ENCODE measurements at regions not wholly inside any gene's neighbourhood (a gene's known extent, or its start where the extent isn't known, plus 50 kb on each side); places are given as distances from the start of the nearest gene placed in this dataset.

- Histone ChIP-seq H3K9me3 (no peaks in the 10 kb centered on the region), H3K4me3 (no peak overlapping the region), H3K9ac (ENCODE audit: low read depth in 2 of 2, low read length in 2 of 2) (no peak overlapping the region), H3K36me3 (no peaks in the 10 kb centered on the region), H3K27ac (no peak overlapping the region), H3K4me1 (no peaks in the 10 kb centered on the region), H3K27me3 (no peaks in the 10 kb centered on the region)
- no peak for DNase-seq
- intact Hi-C loops (cut with DNase I), result no loop called here
- TF ChIP-seq CTCF (IDR thresholded peaks at IDR 0.05), result no peak
Observed at GRCh38 chr13:46951516-46951915, 54.7 kb upstream of the HTR2A start.

GRCh38 chr13:46949211-46949610, 52.4 kb upstream of the HTR2A start:
- Histone ChIP-seq H3K27ac (no peak overlapping the region), H3K9ac (ENCODE audit: low read depth in 2 of 2, low read length in 2 of 2) (no peak overlapping the region), H3K9me3 (no peaks in the 10 kb centered on the region), H3K36me3 (no peaks in the 10 kb centered on the region), H3K4me1 (no peaks in the 10 kb centered on the region), H3K4me3 (no peak overlapping the region), H3K27me3 (no peaks in the 10 kb centered on the region)
- DNase-seq, result no peak
- TF ChIP-seq CTCF (IDR thresholded peaks at IDR 0.05), result no peak
- intact Hi-C loops (cut with DNase I), result no loop called here

GRCh38 chr13:46948338-46948737, 51.5 kb upstream of the HTR2A start:
- no peaks in the 10 kb centered on the region for H3K36me3 ChIP-seq
- intact Hi-C loops (cut with DNase I), result no loop called here
- no peak overlapping the region for H3K27ac ChIP-seq
- no peak for DNase-seq
- no peak overlapping the region for H3K9ac ChIP-seq (ENCODE audit: low read depth in 2 of 2, low read length in 2 of 2)
- TF ChIP-seq CTCF (IDR thresholded peaks at IDR 0.05), result no peak
- no peaks in the 10 kb centered on the region for H3K4me1 ChIP-seq
- no peaks in the 10 kb centered on the region for H3K9me3 ChIP-seq
- no peaks in the 10 kb centered on the region for H3K27me3 ChIP-seq
- H3K4me3 ChIP-seq, result no peak overlapping the region

GRCh38 chr13:46947425-46948191, 50.8 kb upstream of the HTR2A start:
- Histone ChIP-seq H3K27me3 (no peaks in the 10 kb centered on the region), H3K4me1 (no peaks in the 10 kb centered on the region), H3K9ac (ENCODE audit: low read depth in 2 of 2, low read length in 2 of 2) (no peak overlapping the region), H3K27ac (no peak overlapping the region), H3K9me3 (no peaks in the 10 kb centered on the region), H3K36me3 (no peaks in the 10 kb centered on the region), H3K4me3 (no peak overlapping the region)
- TF ChIP-seq CTCF (IDR thresholded peaks at IDR 0.05), result no peak
- no peak for DNase-seq
- intact Hi-C loops (cut with DNase I), result no loop called here

All from colonic mucosa (tissue), 4 donors.